Retina (tissue), 1 donor: ENCODE measurements at regions not wholly inside any gene's neighbourhood (a gene's known extent, or its start where the extent isn't known, plus 50 kb on each side); places are given as distances from the start of the nearest gene placed in this dataset.

ENCODE experiments used
- DNase-seq: peaks from one replicate; pipeline ENCODE4 v3.0.0-alpha.2; 2016

DNA sequence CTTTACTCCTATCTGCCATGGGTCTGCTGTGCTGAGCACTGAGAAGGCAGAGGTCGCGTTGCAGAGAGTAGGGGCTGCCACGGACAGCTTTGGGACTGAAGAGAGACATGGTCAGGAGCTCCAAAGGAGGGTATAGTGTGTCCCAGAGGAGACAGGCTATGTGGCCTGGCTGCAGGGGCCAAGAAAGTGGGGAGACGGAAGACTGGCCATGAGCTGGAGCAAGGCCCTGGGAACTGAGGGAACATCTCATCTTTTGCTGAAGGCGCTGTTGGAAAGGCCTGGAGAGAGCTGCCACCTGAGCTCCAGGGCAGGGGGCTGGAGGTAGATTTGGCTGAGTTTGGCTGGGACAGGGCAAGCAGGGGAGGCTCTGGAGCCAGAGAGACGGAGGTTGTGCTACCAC lies 55.8 kb upstream of the AJAP1 start:
- no peak for DNase-seq

DNA sequence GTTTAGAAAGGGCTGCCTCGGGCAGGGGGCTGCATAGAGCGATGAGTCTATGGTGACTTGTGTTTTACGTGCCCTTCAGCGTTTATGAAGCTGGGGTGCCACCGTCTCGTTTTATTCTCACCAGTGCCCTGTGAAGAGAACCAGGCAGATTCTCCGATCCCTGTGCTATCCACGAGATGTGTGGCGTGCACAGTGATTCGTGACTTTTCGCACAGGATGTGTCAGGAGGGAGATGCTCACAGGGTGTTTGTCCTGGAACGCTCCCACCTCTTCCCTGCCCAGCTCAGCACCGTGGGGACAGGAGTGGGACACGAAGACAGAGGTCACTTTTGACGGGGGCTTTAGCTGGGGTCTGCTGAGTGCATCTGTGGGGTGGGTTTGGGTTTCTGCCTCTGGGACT lies 54.9 kb upstream of the AJAP1 start:
- DNase-seq: no peak

DNA sequence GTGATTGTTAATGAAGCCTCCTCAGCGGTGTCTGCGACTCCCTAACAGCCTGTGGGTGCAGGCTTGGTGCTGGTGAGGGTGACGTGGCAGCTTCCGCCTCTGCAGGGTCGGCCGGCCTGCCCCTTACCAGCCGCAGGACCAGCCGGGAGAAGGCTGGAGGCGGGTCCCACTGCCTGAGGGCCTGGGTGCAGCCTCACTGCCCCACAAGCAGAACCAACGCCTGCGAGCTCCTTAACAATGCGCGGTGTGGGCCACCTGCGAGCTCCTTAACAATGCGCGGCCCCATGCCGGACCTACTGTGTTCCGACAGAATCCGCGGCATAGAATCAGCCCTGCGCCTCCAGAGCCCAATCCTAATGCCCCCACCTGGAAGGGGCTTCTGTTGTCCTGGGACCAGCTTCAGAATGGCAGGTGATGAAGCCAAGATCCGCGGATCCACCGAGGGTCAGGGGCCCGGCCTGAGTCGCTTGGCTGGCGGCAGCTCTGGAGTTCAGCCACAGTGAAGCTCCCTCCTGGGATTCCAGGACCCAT lies 54.4 kb upstream of the AJAP1 start:
- DNase-seq: no peak

DNA sequence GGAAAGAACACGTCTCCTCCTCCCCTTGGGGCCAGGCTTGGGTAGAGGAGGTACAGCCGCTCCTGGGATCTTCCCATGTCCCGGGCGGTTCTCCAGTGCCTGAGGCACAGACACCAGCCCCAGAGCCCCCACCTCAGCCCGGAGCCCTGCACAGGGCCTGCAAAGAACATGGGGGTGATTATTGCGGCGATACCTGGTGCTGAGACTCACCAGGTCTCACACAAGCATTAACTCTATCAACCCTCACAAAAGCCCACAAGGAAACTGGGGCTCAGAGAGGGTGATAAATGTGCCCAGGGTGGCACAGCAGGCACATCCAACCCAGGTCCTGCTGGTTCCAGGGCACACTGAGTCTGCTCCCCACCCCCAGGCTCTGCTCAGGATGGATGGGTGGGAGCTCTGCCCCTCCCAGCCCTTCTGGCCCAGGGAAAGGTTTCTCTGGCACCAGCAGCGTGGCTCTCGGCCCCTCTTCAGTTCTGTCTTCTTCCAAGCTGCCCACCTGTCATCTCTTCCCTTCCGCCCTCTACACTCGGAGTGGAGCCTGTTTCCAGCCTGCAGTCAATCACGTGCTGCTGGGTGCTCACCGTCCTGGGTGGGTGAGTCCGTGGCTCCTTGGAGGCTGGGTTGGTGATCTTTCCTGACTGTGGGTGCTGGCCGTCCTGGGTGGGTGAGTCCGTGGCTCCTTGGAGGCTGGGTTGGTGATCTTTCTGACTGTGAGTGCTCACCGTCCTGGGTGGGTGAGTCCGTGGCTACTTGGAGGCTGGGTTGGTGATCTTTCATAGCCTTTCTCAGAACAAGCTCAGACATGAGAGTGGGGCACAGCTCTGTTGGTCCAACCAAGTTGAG lies 53.6 kb upstream of the AJAP1 start:
- no peak for DNase-seq

DNA sequence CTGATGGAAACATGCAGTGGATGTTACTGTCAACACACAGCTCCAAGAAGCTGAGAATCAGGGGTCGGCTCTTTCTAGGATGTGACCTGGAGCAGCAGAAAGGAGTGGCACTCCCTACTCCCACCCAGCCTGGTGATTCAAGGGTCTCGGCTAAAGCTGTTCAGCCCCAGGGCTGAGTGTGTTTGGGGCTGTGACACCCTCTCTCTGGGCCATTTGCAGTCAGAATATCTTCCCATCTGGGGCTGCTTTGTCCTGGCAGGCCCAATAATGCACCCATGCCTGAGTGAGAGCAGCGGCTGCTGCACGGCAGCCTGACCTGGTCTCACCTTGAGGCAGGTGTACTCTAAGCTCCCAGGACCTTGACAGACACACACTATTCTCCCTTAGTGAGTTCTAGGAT lies 52.5 kb upstream of the AJAP1 start:
- no peak for DNase-seq

DNA sequence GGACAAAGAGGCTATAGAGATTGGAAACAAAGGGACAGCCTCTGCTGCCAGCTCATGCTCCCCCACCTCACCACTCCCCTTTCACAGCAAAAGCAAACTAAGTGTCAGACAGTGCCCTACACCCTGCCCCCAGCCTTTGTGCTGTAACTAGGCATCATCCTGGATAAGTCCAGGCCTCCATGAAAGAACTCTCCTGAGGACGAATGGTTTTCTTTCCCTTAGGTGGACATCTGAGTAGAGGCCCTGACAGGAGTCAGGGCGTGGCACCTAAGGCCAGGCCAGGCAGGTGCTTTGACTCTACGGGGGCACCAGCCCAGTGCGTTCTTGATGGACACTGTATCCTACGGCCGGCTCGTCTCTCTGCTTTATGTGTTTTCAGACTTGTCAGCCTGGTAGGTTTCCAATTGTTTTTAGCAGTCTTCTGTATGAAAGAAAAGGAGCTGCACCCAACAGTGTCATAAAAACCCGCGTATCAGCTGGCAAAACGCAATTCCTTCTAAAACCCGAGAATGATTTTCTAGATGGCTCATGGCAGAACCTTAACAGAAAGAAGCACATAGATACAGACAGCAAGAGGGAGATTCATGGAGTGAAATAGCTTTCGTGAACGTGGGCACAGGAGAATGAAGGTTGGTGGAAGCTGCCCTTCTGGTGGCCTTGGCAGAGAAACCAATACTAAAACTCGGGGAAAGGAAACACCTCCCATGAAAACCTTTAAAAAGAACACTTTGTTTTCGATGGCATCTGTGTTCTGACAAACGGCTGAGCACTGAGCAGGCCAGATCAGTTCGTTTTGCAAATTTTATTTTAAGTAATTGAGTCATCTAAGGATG lies 51.7 kb upstream of the AJAP1 start:
- no peak for DNase-seq

DNA sequence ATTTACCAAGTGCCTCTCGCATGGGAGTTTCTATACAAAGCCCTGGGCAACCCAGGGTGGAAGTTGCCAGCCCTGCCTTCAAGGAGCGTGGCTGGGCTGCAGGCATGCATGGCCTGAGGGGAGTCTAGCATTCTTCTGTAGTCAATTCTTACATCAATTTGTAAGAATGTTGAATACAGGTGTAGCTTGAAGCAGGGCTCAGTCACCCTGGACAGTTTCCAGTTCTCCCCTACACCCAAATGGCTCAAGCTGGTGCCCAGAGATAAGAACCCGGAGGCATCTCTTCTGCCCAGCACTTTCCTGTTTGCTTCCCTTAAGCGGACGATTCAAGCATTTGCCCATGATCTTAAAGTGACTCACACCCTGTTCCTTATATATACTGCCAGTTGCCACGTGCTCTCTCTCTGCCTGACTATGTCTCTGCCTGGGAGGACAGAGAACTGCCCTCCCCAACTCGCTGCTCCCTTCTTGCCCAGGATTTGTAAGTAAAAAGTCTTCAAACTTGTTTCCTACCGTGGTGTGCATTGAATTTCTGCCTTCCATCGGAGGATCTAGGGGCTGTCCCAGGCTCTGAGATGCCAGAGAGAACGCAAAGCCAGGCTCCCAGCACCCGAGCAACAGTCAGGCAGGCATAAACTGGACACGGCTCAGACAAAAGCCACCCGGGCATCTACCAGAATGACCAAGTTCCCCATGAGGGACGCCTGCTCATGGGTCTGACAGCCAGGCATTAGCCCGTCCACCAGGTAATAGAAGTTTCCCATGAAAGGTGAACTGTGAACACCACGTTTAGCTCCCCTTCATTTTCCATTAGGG lies 50.9 kb upstream of the AJAP1 start:
- no peak for DNase-seq
